Choroid plexus epithelial cell (primary cell): ENCODE measurements at regions not wholly inside any gene's neighbourhood (a gene's known extent, or its start where the extent isn't known, plus 50 kb on each side); places are given as distances from the start of the nearest gene placed in this dataset.
A peak's percentile ranks its signal among the peaks of the same experiment; 100 is the strongest.

ENCODE experiments used
- DNase-seq: peaks from one replicate; pipeline ENCODE4 v3.0.0-alpha.2; 2010; ENCODE audit warnings: low read depth
- H3K4me3 ChIP-seq: 2 replicates; pipeline ENCODE4 v1.5.1; 2011; ENCODE audit warnings: low read depth, mild to moderate bottlenecking, control low read depth, low read length, moderate library complexity
- TF ChIP-seq, protein P1 (sequence below): conservative IDR thresholded peaks from 2 replicates; pipeline ENCODE4 v1.5.1; 2011; ENCODE audit warnings: low read depth, mild to moderate bottlenecking, control low read depth, inconsistent platforms, low read length, moderate library complexity

DNA sequence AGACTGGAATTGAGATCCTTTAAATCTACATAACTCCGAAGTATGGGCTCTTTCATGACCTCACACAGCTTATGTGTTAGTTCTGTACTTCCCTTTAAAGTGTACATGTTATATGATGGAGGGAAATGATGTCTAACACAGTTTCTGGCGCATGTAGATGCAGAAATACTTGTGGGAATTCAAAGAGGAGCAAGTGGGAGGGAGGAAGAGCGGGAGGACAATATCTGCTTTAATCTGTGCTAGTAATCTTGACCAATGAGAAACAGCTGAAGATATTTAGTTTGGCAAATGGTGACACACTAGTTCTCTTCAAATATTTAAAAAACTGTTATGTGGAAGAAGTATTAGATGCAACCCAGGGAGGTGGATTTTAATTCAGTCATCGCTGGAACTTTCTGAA, 62.9 kb upstream of the PLEKHG1 start:
- no peak for DNase-seq
- H3K4me3 ChIP-seq = no peak overlapping the region
- TF ChIP-seq, protein P1, sequence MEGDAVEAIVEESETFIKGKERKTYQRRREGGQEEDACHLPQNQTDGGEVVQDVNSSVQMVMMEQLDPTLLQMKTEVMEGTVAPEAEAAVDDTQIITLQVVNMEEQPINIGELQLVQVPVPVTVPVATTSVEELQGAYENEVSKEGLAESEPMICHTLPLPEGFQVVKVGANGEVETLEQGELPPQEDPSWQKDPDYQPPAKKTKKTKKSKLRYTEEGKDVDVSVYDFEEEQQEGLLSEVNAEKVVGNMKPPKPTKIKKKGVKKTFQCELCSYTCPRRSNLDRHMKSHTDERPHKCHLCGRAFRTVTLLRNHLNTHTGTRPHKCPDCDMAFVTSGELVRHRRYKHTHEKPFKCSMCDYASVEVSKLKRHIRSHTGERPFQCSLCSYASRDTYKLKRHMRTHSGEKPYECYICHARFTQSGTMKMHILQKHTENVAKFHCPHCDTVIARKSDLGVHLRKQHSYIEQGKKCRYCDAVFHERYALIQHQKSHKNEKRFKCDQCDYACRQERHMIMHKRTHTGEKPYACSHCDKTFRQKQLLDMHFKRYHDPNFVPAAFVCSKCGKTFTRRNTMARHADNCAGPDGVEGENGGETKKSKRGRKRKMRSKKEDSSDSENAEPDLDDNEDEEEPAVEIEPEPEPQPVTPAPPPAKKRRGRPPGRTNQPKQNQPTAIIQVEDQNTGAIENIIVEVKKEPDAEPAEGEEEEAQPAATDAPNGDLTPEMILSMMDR = no peak

DNA sequence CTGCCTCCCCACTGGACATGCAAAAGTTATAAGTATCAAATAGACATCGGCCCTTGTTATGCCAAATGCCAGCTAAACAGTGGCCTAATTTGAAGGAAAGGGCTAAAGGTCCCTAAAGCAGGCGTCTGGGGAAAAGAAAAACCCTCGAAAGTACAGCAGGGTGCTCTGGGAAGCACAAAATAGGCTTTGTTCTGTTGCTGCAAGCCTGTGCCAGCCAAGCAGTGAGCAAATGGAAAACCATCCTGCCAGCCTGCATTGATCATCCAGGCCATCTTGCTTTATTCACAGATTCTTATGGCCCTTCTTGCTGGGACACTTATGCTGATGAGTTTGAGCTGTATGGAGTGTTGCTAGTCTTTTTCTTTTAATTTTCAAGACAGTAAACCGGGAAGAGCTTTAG, 62.2 kb upstream of the PLEKHG1 start:
- H3K4me3 ChIP-seq = no peak overlapping the region
- no peak for DNase-seq

DNA sequence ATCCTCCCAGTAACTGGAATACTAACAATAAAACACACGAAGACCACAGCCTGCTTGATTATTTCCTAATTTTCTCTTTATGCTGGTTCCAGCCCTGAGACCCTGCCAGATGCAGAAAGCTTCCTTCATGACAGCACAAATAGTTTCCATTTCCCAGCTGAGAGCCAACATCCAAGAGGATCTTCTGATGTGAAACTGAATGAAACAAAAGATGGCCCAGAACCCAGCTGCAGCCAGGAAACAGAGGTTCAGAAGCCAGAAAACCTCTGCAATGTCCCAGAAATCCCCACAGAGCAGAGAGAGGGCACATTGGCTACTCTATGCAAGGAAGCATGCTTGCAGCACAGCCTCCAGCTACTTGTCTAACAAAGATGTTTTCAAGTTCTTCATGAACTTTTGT, 61.8 kb upstream of the PLEKHG1 start:
- no peak overlapping the region for H3K4me3 ChIP-seq
- no peak for DNase-seq
- TF ChIP-seq, protein P1 = no peak

More for the DNA sequence above, 62.2 kb upstream of the PLEKHG1 start:
- TF ChIP-seq, protein P1 = no peak

DNA sequence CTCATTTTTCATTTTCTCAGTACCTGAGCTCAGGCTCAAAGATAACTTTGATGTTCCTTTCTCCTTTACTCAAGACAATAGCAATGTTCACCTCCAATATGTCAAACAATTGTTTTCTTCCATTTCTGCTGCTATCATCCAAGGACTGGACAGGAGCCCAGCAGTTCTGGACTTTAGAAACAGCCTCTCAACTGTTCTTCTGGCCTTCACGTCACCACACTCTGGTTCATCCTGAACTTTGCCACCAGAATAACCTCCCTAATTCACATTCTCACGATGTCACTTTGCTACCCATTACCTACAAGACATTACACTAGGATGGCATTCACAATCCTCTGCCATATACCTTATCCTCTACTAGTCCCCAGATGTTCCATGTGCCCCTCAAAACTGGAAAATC, 60.6 kb upstream of the PLEKHG1 start:
- no peak overlapping the region for H3K4me3 ChIP-seq
- TF ChIP-seq, protein P1 = no peak
- DNase-seq = no peak

GRCh38 chr6:150539568-150539967, 60.1 kb upstream of the PLEKHG1 start:
- no peak for DNase-seq
- TF ChIP-seq, protein P1 = no peak
- no peak overlapping the region for H3K4me3 ChIP-seq

GRCh38 chr6:150541576-150541975, 58.1 kb upstream of the PLEKHG1 start:
- no peak overlapping the region for H3K4me3 ChIP-seq
- peak; percentile 3 for DNase-seq
- TF ChIP-seq, protein P1 = no peak

GRCh38 chr6:150543178-150543577, 56.5 kb upstream of the PLEKHG1 start:
- TF ChIP-seq, protein P1 = no peak
- no peak overlapping the region for H3K4me3 ChIP-seq
- no peak for DNase-seq
